ENCODE measurements at regions not wholly inside any gene's neighbourhood (a gene's known extent, or its start where the extent isn't known, plus 50 kb on each side); places are given as distances from the start of the nearest gene placed in this dataset.

DNA sequence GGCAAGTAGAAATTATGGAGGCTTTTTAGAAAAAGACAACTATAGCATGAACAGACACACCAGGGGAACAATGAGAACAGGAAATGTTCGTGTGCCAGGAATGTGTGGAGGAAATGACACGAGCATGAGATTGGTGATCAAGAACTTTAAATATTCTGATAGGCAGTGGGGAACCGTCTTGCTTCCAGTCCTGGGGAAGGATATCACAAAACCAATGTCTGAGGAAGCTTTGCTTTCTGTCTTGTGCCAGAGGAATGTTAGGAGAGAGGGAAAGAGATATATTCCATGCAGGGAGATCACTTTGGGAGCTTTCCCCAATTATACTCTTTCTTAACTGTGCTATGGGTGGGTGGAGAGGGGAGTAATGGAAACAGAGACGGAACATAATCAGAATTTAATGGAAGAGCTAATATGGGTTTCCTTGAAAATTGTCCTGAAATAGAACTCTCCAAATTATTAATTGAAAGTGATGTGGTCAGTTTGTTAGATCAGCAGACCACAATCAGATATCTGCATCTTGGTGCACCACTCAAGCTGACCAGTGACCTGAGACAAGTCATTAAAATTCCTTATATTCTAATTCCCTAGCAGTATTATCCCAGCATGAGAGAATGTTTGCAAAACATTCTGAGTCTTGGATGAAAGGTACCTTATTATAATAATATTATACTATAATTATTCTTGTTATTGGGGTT lies 178.2 kb downstream of the SOX4 start:
- H3K27ac ChIP-seq (ENCODE audit: low read length): peak overlapping the region; percentile 83
- BruUV-seq (replicated peaks): no TSS peak
- peak overlapping the region in 1 of 2 experiments; percentile 6; a peak in 1 of 4 replicates for H3K4me3 ChIP-seq (ENCODE audit: low read depth in 2 of 2, low read length in 2 of 2)
- H3K27me3 ChIP-seq (ENCODE audit: control insufficient read depth, insufficient read depth, low read length): no peaks in the 10 kb centered on the region
- TF ChIP-seq TCF7L2 (IDR thresholded peaks at IDR 0.05; ENCODE audit: low read depth, low read length) (no peak), POLR2AphosphoS5 (IDR thresholded peaks at IDR 0.05; ENCODE audit: low read depth, low read length) (no peak), SIN3A (IDR thresholded peaks at IDR 0.05; ENCODE audit: borderline replicate concordance, insufficient read depth, low read depth, low read length) (no peak)
- TF ChIP-seq, protein P1, sequence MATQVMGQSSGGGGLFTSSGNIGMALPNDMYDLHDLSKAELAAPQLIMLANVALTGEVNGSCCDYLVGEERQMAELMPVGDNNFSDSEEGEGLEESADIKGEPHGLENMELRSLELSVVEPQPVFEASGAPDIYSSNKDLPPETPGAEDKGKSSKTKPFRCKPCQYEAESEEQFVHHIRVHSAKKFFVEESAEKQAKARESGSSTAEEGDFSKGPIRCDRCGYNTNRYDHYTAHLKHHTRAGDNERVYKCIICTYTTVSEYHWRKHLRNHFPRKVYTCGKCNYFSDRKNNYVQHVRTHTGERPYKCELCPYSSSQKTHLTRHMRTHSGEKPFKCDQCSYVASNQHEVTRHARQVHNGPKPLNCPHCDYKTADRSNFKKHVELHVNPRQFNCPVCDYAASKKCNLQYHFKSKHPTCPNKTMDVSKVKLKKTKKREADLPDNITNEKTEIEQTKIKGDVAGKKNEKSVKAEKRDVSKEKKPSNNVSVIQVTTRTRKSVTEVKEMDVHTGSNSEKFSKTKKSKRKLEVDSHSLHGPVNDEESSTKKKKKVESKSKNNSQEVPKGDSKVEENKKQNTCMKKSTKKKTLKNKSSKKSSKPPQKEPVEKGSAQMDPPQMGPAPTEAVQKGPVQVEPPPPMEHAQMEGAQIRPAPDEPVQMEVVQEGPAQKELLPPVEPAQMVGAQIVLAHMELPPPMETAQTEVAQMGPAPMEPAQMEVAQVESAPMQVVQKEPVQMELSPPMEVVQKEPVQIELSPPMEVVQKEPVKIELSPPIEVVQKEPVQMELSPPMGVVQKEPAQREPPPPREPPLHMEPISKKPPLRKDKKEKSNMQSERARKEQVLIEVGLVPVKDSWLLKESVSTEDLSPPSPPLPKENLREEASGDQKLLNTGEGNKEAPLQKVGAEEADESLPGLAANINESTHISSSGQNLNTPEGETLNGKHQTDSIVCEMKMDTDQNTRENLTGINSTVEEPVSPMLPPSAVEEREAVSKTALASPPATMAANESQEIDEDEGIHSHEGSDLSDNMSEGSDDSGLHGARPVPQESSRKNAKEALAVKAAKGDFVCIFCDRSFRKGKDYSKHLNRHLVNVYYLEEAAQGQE (IDR thresholded peaks at IDR 0.05; ENCODE audit: insufficient read depth in 1 of 2, low read depth in 2 of 2, low read length in 1 of 2): no peak
- TF ChIP-seq, protein P2, sequence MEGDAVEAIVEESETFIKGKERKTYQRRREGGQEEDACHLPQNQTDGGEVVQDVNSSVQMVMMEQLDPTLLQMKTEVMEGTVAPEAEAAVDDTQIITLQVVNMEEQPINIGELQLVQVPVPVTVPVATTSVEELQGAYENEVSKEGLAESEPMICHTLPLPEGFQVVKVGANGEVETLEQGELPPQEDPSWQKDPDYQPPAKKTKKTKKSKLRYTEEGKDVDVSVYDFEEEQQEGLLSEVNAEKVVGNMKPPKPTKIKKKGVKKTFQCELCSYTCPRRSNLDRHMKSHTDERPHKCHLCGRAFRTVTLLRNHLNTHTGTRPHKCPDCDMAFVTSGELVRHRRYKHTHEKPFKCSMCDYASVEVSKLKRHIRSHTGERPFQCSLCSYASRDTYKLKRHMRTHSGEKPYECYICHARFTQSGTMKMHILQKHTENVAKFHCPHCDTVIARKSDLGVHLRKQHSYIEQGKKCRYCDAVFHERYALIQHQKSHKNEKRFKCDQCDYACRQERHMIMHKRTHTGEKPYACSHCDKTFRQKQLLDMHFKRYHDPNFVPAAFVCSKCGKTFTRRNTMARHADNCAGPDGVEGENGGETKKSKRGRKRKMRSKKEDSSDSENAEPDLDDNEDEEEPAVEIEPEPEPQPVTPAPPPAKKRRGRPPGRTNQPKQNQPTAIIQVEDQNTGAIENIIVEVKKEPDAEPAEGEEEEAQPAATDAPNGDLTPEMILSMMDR (IDR thresholded peaks at IDR 0.05): no peak
- in situ Hi-C loops (cut with HindIII; ENCODE audit: low pct_unique_long_range_greater_than_20kb, low sequenced_read_pairs) (no loop called here), intact Hi-C loops (cut with micrococcal nuclease; ENCODE audit: unreplicated experiment) (no loop called here)
- ChIA-PET CTCF (interaction anchor here (0.5 to 0.6 kb wide), 2 partner anchors 244 to 1566 kb away, joined by 3 to 6 read pairs; no protein-coding TSS in a partner anchor), POLR2A (interaction anchor here (0.6 kb wide), 1 partner anchor 178 kb away, joined by 4 read pairs; no protein-coding TSS in a partner anchor)
- no peak for ATAC-seq
- no peaks in the 10 kb centered on the region for H3K9me3 ChIP-seq (ENCODE audit: control insufficient read depth, insufficient read depth, low read depth, low read length)
- DNase-seq (ENCODE audit: low read depth, low spot score): no peak
- H3K36me3 ChIP-seq (ENCODE audit: control insufficient read depth, insufficient read depth, low read length): no peaks in the 10 kb centered on the region
- peaks cover 43% of the 10 kb centered on the region for H3K4me1 ChIP-seq (ENCODE audit: control insufficient read depth, insufficient read depth, low read length)

DNA sequence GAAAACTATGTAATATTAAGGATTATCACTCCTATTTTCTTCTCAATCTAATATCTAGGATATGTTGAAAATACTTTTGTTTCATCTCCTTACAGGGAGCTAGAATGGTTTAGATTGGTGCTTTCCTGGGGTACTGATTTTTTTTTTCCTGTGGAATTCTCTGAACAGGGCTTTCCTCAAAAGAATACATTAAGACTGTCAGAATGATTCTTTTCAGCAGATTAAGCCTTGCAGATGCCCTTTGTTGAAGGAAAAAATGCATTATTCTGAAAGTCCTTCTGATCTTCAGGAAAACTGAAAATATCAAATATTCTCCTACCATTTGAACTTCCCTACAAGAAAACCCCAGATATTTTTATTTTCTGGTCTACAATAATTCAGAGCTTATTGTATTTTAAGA lies 178.9 kb downstream of the SOX4 start:
- BruUV-seq (replicated peaks): no TSS peak
- POLR2A ChIA-PET: no interaction called here

More for the DNA sequence above, 178.9 kb downstream of the SOX4 start:
- peaks cover 43% of the 10 kb centered on the region for H3K4me1 ChIP-seq (ENCODE audit: control insufficient read depth, insufficient read depth, low read length)
- ATAC-seq (no peak), DNase-seq (ENCODE audit: low read depth, low spot score) (no peak)
- H3K27me3 ChIP-seq (ENCODE audit: control insufficient read depth, insufficient read depth, low read length): no peaks in the 10 kb centered on the region
- H3K9me3 ChIP-seq (ENCODE audit: control insufficient read depth, insufficient read depth, low read depth, low read length): no peaks in the 10 kb centered on the region
- TF ChIP-seq POLR2AphosphoS5 (IDR thresholded peaks at IDR 0.05; ENCODE audit: low read depth, low read length): no peak
- no peak for TF ChIP-seq SIN3A (IDR thresholded peaks at IDR 0.05; ENCODE audit: borderline replicate concordance, insufficient read depth, low read depth, low read length)
- TF ChIP-seq, protein P2 (IDR thresholded peaks at IDR 0.05): no peak
- no peak for TF ChIP-seq TCF7L2 (IDR thresholded peaks at IDR 0.05; ENCODE audit: low read depth, low read length)
- TF ChIP-seq, protein P1 (IDR thresholded peaks at IDR 0.05; ENCODE audit: insufficient read depth in 1 of 2, low read depth in 2 of 2, low read length in 1 of 2): no peak
- H3K36me3 ChIP-seq (ENCODE audit: control insufficient read depth, insufficient read depth, low read length): no peaks in the 10 kb centered on the region
- H3K27ac ChIP-seq (ENCODE audit: low read length): peak overlapping the region; percentile 83; the same call in 1 of the 2 replicates
- CTCF ChIA-PET: interaction anchor here (0.6 kb wide), 1 partner anchor 20 kb away, joined by 3 read pairs; no protein-coding TSS in a partner anchor
- no peak overlapping the region for H3K4me3 ChIP-seq (ENCODE audit: low read depth in 2 of 2, low read length in 2 of 2)
- intact Hi-C loops (cut with micrococcal nuclease; ENCODE audit: unreplicated experiment): no loop called here
- in situ Hi-C loops (cut with HindIII; ENCODE audit: low pct_unique_long_range_greater_than_20kb, low sequenced_read_pairs): no loop called here
